GM21619 (cell line): ENCODE measurements at regions not wholly inside any gene's neighbourhood (a gene's known extent, or its start where the extent isn't known, plus 50 kb on each side); places are given as distances from the start of the nearest gene placed in this dataset.
"Not testable (repeated sequence)": the region's sequence is repeated elsewhere in the genome, so short reads cannot be mapped to it uniquely, and the experiment has no call there.

Experiments
- ATAC-seq: cut with Tn5 transposase; IDR thresholded peaks from one replicate; pipeline ENCODE4 v1.9.1; 2021; ENCODE audit not compliant: unreplicated experiment

DNA sequence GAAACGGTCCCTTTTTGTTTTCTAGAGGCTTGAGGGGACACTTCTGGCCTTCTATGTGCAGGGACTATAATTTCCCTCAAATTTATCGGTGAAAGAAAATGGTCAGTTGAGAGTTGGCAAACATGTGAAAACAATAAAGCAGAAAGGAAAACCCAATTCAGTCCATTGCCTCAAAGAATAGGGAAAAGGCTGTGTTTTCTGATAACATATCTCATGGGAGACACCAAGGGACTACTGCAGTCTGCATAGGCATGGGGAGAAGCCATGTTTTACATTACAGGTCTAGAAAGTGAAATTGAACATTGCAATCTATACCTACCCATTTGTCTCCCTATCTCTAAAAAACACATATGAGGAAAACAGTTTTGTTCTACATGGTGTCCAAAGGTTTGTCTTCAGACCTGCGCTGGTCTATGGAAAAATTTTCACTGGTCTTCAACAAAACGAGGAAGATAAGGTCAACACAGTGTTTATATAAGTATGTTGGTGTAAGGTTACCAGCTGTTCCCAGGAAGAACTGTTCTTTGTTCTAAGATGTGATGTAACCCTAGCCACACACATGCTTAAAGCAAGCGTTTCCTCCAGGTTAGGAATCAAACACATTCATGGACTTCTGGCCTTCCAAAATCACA lies 179.7 kb downstream of the MREG start:
- no peak for ATAC-seq

GRCh38 chr2:215832791-215833190 lies 180.6 kb downstream of the MREG start:
- ATAC-seq = no peak

- peak; percentile 82 for ATAC-seq
These were observed 181.9 kb downstream of the MREG start for GRCh38 chr2:215831296-215831913.

DNA sequence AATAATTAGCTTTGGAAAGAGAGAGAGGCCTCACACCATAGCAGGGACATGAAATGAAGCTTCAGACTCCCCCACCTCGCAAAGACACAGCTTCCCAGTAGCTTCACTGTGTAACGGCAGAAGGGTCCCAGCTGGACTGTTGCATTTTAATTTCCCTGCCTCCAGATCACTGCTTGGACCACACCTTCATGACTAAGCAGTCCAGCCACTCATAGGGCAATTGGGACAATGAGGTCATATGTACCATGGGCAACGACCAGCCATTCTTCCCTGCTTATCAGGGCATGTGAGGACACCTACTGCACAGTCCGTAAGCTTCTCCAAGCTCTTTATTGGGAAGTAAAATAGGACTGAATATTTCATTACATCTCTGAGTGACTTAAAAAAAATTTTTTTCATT lies 183.0 kb downstream of the MREG start:
- ATAC-seq = no peak

DNA sequence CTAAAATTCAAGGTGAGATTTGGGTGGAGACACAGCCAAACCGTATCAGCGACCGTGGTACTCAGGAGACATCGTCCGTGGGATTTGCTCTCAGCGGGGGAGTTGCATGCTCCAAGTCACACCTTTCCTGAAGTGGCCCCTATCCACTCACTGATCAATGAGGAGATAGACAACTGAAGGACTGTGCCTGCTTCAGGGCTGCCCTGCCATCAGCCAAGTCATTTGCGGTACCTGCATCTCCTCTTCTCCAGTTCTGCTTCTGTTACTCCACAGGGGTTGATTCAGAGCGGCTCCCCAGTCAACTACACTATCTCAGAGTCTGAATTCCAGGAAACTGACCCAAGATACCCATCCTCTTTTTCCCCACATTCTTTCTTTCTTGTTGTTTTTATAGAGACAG lies 184.1 kb downstream of the MREG start:
- no peak for ATAC-seq

GRCh38 chr2:215828528-215829184 lies 184.7 kb downstream of the MREG start:
- ATAC-seq = peak; percentile 70

GRCh38 chr2:215826838-215827441 lies 186.4 kb downstream of the MREG start:
- ATAC-seq = no peak

GRCh38 chr2:215826376-215826775 lies 187.0 kb downstream of the MREG start:
- ATAC-seq = no peak

GRCh38 chr2:215825707-215826106 lies 187.6 kb downstream of the MREG start:
- no peak for ATAC-seq

- ATAC-seq = not testable (repeated sequence)
These were observed 192.1 kb downstream of the MREG start for GRCh38 chr2:215821298-215821697.

GRCh38 chr2:215819713-215820112 lies 193.6 kb downstream of the MREG start:
- not testable (repeated sequence) for ATAC-seq

DNA sequence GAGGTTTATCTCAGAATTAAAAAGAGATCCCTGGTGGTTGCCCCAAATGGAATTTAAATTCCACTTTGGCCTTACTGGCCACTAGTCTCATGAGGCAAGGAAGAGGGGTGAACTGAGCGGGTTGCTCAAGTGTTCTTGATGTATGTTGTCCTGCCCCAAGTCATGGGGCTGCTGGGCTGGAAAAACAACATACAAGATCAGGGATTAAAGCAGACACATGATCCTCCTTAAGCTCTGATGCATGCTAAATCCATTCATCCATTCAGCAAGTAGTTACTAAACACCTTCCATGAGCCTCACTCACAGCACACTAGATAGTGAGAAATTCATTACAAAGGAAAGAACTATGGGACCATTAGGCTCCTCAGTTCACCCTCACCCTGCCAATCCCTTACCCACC lies 196.3 kb downstream of the MREG start:
- ATAC-seq = no peak

DNA sequence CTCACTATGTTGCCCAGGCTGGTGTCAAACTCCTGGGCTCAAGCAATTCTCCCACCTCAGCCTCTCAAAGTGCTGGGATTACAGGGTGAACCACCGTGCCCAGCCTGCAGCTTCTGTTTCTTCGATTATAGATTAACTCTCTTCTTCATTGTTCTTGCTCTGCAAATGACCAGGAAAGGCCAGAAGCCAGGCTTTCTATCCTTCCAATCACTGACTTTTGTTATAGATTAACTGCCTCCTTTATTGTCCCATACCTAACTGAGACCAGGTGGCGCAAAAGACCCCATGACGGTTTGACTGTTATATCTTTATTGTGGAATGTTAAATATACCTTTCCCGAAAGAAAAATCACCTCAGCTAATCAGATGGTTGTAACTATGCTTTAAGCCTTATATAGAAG lies 196.9 kb downstream of the MREG start:
- ATAC-seq = no peak

- no peak for ATAC-seq
These were observed 197.4 kb downstream of the MREG start for GRCh38 chr2:215815960-215816359.

GRCh38 chr2:215812966-215813365 lies 200.4 kb downstream of the MREG start:
- ATAC-seq = no peak

DNA sequence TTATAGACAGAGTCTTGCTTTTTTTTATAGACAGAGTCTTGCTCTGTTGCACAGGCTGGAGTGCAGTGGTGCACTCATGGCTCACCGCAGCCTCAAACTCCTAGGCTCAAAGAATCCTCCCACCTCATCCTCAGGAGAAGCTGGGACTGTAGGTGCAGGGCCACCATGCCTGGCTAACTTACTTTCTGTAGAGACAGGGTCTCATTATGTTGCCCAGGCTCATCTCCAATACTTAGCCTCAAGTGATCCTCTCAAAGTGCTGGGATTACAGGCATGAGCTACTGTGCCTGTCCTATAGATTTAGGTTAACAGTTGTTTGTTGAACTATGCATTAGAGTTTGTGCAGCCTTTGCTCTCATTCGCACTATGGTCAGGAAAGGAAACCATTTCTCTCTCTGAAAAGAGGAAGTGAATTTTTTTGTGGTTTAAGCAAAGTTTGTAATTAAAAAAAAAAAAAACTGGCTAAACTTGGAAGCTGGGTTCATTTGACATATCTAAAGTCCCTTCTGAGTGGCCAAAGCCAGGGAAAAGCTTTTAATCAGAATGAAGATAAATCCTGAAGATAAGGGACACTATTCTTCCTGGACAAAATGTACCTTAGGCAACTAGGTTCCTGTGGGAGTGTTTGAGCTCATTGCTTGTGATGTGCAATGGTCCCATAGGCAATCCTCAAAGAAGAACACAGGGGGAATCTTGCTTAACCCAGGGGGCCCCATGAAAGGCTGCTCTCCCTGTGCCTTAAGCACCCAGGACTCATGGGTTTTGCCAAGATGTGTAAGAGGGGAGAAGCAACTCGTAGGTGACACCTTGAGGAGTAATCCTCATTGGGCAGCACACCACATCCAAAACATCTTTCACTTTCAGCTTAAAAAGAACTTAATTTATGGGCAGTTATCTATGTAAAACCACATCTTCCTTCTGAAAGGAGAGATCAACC lies 201.7 kb downstream of the MREG start:
- ATAC-seq = peak; percentile 96

DNA sequence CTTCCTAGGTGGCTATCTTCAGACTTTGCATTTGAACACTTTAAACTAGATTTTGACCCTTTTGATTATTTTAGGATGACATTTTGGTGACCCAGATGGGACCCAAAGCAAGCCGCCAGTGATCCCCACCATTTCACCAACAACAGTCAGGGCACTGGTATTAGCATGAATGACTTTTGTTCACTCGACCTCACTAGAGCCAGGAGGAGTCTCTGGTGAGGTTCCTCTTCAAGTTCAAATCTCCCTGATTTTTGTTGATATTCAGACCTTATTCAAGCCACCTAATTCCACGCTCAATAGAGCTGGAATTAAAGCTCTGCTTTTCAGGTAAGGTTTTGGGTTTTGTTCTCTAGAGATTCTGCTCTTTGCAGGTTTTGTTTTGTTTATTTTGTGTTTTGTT lies 202.3 kb downstream of the MREG start:
- peak; percentile 31 for ATAC-seq

- ATAC-seq = no peak
These were observed 204.4 kb downstream of the MREG start for GRCh38 chr2:215808996-215809395.

DNA sequence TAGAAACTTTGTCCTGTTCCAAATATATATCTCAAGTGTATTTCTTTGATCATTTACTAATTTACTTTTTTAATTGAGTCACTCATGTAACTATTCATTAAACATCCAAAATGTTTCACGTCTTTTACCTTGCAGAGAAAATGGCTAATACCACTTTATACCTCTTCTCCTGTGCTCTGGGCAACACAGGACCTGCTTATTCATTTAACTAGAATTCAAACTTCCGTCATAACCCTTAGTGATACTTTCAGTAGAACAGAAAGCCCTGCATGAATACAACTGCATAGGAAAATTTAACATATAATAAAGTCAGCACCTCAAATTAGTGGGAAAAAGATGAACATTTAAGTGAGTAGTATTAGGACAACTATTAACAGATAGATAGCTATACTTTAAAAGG lies 205.2 kb downstream of the MREG start:
- no peak for ATAC-seq

GRCh38 chr2:215805493-215805892 lies 207.9 kb downstream of the MREG start:
- no peak for ATAC-seq

DNA sequence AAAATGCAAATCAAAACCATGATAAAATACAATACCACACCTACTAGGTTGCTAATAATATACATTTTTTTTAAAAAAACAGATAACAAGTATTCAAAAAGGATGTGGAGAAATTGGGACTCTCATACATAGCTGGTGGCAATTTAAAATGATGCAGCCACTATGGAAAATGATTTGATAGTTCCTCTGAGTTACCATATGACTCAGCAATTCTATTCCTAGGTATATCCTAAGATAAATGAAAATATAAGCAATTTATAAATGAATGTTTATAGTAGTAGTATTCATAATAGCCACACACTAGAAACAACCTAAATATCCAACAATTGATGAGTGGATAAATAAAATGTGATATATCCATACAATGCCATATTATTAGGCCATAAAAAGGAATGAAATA lies 210.2 kb downstream of the MREG start:
- no peak for ATAC-seq
